Calu3 (cell line): ENCODE measurements at regions not wholly inside any gene's neighbourhood (a gene's known extent, or its start where the extent isn't known, plus 50 kb on each side); places are given as distances from the start of the nearest gene placed in this dataset.

Experiments used
- BruUV-seq: library from RNA; stranded (reverse); fragments of 400-500 nt; replicated peaks from 2 replicates; lab custom pipeline; 2021; lab: Mats Ljungman, UMichigan
- CTCF ChIA-PET: fragments of 300-600 bp; sonication (Branson Sonifier 250); formaldehyde crosslinking; loops from one replicate; lab custom pipeline; 2022; ENCODE audit warnings: antibody characterized with exemption; lab: Charles Lee
- DNase-seq: peaks from one replicate; pipeline ENCODE4 v3.0.0; 2022
- H3K27ac Mint-ChIP-seq: one replicate; pipeline ENCODE4 v1.8.0; 2022; ENCODE audit warnings: mixed read lengths; ENCODE audit not compliant: unreplicated experiment
- H3K27me3 Mint-ChIP-seq: one replicate; pipeline ENCODE4 v1.8.0; 2022; ENCODE audit warnings: mixed read lengths; ENCODE audit not compliant: unreplicated experiment
- H3K36me3 Mint-ChIP-seq: one replicate; pipeline ENCODE4 v1.8.0; 2022; ENCODE audit warnings: mild to moderate bottlenecking, moderate library complexity, mixed read lengths; ENCODE audit not compliant: insufficient read depth, unreplicated experiment
- H3K4me1 Mint-ChIP-seq: one replicate; pipeline ENCODE4 v1.8.0; 2022; ENCODE audit warnings: mild to moderate bottlenecking, low read depth, mixed read lengths; ENCODE audit not compliant: unreplicated experiment
- H3K4me3 Mint-ChIP-seq: one replicate; pipeline ENCODE4 v1.8.0; 2022; ENCODE audit warnings: mild to moderate bottlenecking, low read depth, moderate library complexity, mixed read lengths; ENCODE audit not compliant: unreplicated experiment
- H3K9me3 Mint-ChIP-seq: one replicate; pipeline ENCODE4 v1.8.0; 2022; ENCODE audit warnings: low read depth, mixed read lengths; ENCODE audit not compliant: unreplicated experiment
- intact Hi-C: fragments of 100-400 bp; cut with micrococcal nuclease; formaldehyde crosslinking; loops from one replicate; pipeline ENCODE4 v1.10.0; 2022; ENCODE audit not compliant: unreplicated experiment
- TF ChIP-seq, protein P1 (sequence below): fragments of 200-600 bp; IDR thresholded peaks from one replicate; pipeline ENCODE4 v1.8.0; 2022; ENCODE audit warnings: antibody characterized with exemption; ENCODE audit not compliant: unreplicated experiment

- no TSS peak for BruUV-seq
These were observed 517.3 kb downstream of the KLF12 start for GRCh38 chr13:73616861-73617260.

GRCh38 chr13:73610799-73611592, 523.2 kb downstream of the KLF12 start:
- H3K27me3 Mint-ChIP-seq, result no peaks in the 10 kb centered on the region
- H3K36me3 Mint-ChIP-seq, result no peaks in the 10 kb centered on the region
- TF ChIP-seq, protein P1, sequence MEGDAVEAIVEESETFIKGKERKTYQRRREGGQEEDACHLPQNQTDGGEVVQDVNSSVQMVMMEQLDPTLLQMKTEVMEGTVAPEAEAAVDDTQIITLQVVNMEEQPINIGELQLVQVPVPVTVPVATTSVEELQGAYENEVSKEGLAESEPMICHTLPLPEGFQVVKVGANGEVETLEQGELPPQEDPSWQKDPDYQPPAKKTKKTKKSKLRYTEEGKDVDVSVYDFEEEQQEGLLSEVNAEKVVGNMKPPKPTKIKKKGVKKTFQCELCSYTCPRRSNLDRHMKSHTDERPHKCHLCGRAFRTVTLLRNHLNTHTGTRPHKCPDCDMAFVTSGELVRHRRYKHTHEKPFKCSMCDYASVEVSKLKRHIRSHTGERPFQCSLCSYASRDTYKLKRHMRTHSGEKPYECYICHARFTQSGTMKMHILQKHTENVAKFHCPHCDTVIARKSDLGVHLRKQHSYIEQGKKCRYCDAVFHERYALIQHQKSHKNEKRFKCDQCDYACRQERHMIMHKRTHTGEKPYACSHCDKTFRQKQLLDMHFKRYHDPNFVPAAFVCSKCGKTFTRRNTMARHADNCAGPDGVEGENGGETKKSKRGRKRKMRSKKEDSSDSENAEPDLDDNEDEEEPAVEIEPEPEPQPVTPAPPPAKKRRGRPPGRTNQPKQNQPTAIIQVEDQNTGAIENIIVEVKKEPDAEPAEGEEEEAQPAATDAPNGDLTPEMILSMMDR, result no peak
- no peak overlapping the region for H3K27ac Mint-ChIP-seq
- intact Hi-C loops, result loop anchor here (2.0 kb wide), 3 partner anchors 62 to 190 kb away; no protein-coding TSS in a partner anchor
- peak; percentile 10 for DNase-seq
- CTCF ChIA-PET, result no interaction called here
- no peaks in the 10 kb centered on the region for H3K4me1 Mint-ChIP-seq
- H3K9me3 Mint-ChIP-seq, result no peaks in the 10 kb centered on the region
- no peak overlapping the region for H3K4me3 Mint-ChIP-seq
- no TSS peak for BruUV-seq

More at GRCh38 chr13:73616861-73617260, 517.3 kb downstream of the KLF12 start:
- intact Hi-C loops, result no loop called here
- TF ChIP-seq, protein P1, result no peak
- Mint-ChIP-seq H3K4me3 (no peak overlapping the region), H3K9me3 (no peaks in the 10 kb centered on the region), H3K27ac (no peak overlapping the region), H3K36me3 (no peaks in the 10 kb centered on the region), H3K27me3 (no peaks in the 10 kb centered on the region), H3K4me1 (peaks cover 9% of the 10 kb centered on the region)
- DNase-seq, result no peak
- CTCF ChIA-PET, result no interaction called here

DNA sequence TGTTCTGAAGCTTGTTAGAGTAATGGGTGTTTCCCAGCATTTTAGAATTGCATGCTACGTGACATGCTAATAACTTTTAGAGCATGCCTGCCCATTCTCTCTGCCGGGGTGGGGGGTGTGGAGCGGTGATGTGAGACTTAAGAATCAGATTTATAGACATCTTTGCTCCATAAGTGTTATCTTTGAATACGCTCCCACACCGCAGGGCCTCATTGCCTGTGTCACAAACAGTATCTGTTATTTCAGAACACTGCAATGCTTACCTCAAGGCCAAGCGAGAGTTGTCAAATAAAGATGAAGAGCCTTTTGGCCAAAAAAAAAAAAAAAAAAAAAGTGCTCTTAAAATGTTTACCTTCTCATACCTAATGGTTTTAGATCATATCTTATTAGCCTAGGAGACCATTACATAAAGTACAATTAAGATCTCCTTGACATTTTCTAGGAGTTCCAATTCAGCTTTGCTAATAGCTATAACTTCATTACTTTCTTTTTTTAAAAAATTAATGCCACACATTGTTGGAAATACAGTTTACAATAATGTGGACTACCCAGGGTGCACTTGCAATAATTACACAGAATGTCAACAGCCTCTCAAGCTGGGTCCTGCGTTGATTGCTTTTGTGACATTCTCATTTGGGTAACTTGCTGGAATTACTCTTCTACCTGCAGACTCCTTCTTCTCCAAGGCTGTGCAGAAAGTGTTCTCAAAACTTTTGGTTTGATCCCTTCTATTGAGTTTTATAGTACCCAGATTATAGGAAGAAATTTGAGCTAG, 525.3 kb downstream of the KLF12 start:
- TF ChIP-seq, protein P1, result no peak
- no peaks in the 10 kb centered on the region for H3K4me1 Mint-ChIP-seq
- H3K4me3 Mint-ChIP-seq, result no peak overlapping the region
- H3K27me3 Mint-ChIP-seq, result no peaks in the 10 kb centered on the region
- no peak for DNase-seq
- no TSS peak for BruUV-seq
- H3K27ac Mint-ChIP-seq, result no peak overlapping the region
- intact Hi-C loops, result no loop called here
- H3K9me3 Mint-ChIP-seq, result no peaks in the 10 kb centered on the region
- CTCF ChIA-PET, result no interaction called here
- no peaks in the 10 kb centered on the region for H3K36me3 Mint-ChIP-seq

- no peak overlapping the region for H3K4me3 Mint-ChIP-seq
- TF ChIP-seq, protein P1, result no peak
- H3K27ac Mint-ChIP-seq, result no peak overlapping the region
- H3K9me3 Mint-ChIP-seq, result no peaks in the 10 kb centered on the region
- intact Hi-C loops, result no loop called here
- DNase-seq, result no peak
- no peaks in the 10 kb centered on the region for H3K36me3 Mint-ChIP-seq
- BruUV-seq, result no TSS peak
- CTCF ChIA-PET, result no interaction called here
- H3K27me3 Mint-ChIP-seq, result no peaks in the 10 kb centered on the region
- H3K4me1 Mint-ChIP-seq, result no peaks in the 10 kb centered on the region
These were observed 526.1 kb downstream of the KLF12 start for GRCh38 chr13:73608157-73608516.
